ENCODE measurements at regions not wholly inside any gene's neighbourhood (a gene's known extent, or its start where the extent isn't known, plus 50 kb on each side); places are given as distances from the start of the nearest gene placed in this dataset.

DNA sequence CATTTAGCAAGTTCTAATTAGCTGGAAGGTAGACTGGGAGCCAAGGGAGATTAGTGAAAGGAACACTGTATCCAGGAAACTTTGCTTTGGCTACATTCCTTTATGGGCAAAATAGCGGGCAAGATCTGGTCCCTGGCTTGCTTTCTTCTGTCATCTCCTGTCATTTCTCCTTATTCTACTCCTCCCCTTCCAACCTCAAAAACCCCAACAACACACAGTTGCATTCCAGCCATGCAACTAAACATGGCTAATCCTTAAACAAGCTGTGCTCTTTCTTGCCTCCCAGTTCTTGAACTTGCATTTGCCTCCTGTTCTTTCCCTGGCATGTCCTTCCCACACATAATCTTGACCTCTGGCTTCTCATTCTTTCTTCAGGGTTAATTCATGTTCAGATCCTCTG is 59.5 kb upstream of the CDCA7L start:
- DNase-seq (ENCODE audit: low spot score) (no peak), FAIRE-seq (no peak)

DNA sequence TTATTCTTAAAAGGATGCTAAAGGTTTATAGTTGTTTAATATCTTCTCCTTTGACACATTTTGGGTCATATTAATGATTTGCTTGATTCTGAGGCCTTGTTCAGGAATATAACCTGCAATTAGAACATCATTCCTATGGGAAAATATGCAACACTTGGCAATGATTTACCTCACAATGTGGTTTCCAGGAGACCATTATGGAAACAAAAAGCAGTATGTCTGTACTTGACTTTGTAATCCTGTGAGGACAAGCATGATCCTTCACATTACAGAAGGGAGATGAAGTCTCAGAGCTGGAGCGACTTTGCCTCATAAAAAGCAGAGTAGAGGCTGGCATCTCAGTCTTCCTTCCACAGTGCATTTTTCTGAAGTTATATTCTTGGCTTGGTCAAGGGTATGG is 57.0 kb upstream of the CDCA7L start:
- DNase-seq (ENCODE audit: low spot score) (no peak), FAIRE-seq (no peak)

DNA sequence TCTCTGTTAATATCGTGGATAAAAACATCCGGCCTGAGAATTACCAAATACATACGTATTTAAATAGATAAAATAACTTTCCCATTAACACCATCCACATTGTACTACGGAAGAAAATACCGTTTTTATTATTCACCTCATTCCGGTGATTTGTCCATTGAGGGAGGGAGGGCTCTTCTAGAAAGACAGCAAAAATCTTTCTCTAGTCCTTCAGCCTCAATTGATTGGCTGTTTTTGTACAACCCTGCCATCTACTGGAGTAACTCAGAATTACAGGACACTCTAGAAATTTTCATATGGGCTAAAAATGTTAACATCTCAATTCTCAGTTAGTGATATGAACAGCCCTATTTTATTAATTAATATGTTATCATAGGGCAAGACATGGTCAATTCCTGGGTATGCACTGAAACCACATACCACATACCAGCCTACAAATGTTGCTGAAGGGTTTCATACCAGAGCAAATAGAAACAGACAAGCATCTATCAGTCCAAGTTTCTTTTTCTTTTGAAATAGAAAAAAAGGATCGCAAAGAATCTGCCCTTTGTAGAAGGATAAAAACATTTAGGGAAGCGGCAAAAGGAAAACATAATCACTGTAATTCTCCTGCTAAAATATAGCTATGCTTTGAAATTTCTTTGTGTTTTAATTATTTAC is 55.8 kb upstream of the CDCA7L start:
- peak; percentile 91 for FAIRE-seq
- peak; percentile 65 for DNase-seq (ENCODE audit: low spot score)

DNA sequence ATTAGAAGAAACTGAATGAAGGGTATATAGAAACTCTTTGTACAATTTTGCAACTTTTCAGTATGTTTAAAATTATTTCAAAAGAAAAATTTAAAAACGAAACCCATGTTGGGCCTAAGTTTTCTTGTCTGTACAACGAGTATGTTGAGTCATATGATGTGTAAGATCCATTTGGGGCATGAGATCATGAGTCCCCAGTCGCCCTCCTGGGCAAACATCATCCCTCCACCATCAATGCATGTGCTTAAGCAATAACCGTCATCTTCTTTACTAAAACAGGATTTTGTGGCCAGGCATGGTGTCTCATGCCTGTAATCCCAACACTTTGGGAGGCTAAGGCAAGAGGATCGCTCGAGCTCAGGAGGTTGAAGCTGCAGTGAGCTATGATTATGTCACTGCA is 54.2 kb upstream of the CDCA7L start:
- FAIRE-seq (no peak), DNase-seq (ENCODE audit: low spot score) (no peak)

DNA sequence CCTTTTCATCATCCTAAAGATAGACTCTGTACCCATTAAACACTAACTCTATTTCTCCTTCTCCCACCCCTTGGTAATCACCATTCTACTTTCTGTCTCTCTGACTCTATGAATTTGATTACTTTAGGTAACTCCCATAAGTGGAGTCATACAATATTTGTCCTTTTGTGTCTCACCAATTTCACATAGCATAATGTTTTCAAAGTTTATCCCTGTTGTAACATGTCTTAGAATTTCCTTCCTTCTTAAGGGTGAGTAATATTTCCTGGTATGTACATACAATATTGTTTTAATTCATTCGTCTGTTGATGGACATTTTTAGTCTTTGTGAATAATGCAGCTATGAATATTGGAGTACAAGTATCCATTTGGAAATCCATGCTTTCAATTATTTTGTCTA is 50.9 kb upstream of the CDCA7L start:
- DNase-seq (ENCODE audit: low spot score) (no peak), FAIRE-seq (no peak)
